K562 (cell line): ENCODE measurements at regions not wholly inside any gene's neighbourhood (a gene's known extent, or its start where the extent isn't known, plus 50 kb on each side); places are given as distances from the start of the nearest gene placed in this dataset.

Source experiments
- CBX1 ChIP-seq: sonication (generic); IDR thresholded peaks from 2 replicates; pipeline ENCODE4 v1.6.1; 2016; ENCODE audit warnings: antibody characterized with exemption, low read depth, mild to moderate bottlenecking
- DACH1 ChIP-seq: fragments of 450-650 bp; IDR thresholded peaks from 2 replicates; pipeline ENCODE4 v1.6.1; 2018; ENCODE audit not compliant: partially characterized antibody
- FOS ChIP-seq: IDR thresholded peaks from 3 replicates; pipeline ENCODE4 v1.6.1; 2011; ENCODE audit not compliant: insufficient read length; ENCODE audit errors: extremely low read depth
- HEY1 ChIP-seq: fragments of 250-450 bp; sonication (Bioruptor Pico); IDR thresholded peaks from 2 replicates; pipeline ENCODE4 v1.5.0; 2020; ENCODE audit warnings: mild to moderate bottlenecking, moderate library complexity, borderline replicate concordance
- MAFK ChIP-seq: IDR thresholded peaks from 2 replicates; pipeline ENCODE4 v1.6.1; 2011; ENCODE audit warnings: low read length, improper control_type of control experiment
- MEIS2 ChIP-seq: fragments of 450-650 bp; IDR thresholded peaks from 2 replicates; pipeline ENCODE4 v1.6.1; 2014; ENCODE audit warnings: mild to moderate bottlenecking; ENCODE audit not compliant: partially characterized antibody
- NFYB ChIP-seq: IDR thresholded peaks from 2 replicates; pipeline ENCODE4 v1.6.1; 2011; ENCODE audit warnings: mild to moderate bottlenecking, moderate library complexity; ENCODE audit not compliant: insufficient read length; ENCODE audit errors: extremely low read depth
- NONO ChIP-seq, 2 experiments: fragments of 200-400 bp in 1 of 2; fragments of 450-650 bp in 1 of 2; formaldehyde crosslinking in 1 of 2; IDR thresholded peaks; 2 replicates each; pipeline ENCODE4 v1.6.1; 2017; ENCODE audit warnings: low read depth in 2 of 2, mild to moderate bottlenecking in 2 of 2, moderate library complexity in 2 of 2, low read length in 1 of 2
- SMAD2 ChIP-seq: fragments of 150-350 bp; IDR thresholded peaks from 2 replicates; pipeline ENCODE4 v1.6.1; 2014; ENCODE audit warnings: low read depth, mild to moderate bottlenecking, low read length
- SPI1 ChIP-seq: IDR thresholded peaks from 2 replicates; pipeline ENCODE4 v1.6.1; 2011; ENCODE audit warnings: low read depth, low read length, control low read depth, borderline replicate concordance
- SREBF2 ChIP-seq: sonication (generic); formaldehyde crosslinking; IDR thresholded peaks from 2 replicates; pipeline ENCODE4 v1.4.0; 2020; ENCODE audit warnings: mild to moderate bottlenecking, missing genetic modification reagents
- STAG1 ChIP-seq: sonication (generic); formaldehyde crosslinking; IDR thresholded peaks from 2 replicates; pipeline ENCODE4 v1.5.0; 2020; ENCODE audit warnings: missing genetic modification reagents, borderline replicate concordance
- TAF1 ChIP-seq: IDR thresholded peaks from 2 replicates; pipeline ENCODE4 v1.6.1; 2011; ENCODE audit warnings: mild to moderate bottlenecking, low read length, moderate library complexity; ENCODE audit not compliant: insufficient read depth, control insufficient read depth, severe bottlenecking; ENCODE audit errors: extremely low read depth
- ZC3H8 ChIP-seq: fragments of 450-650 bp; IDR thresholded peaks from 2 replicates; pipeline ENCODE4 v1.6.1; 2017
- ZNF146 ChIP-seq: IDR thresholded peaks from one replicate; pipeline ENCODE4 v1.6.1; 2018; ENCODE audit warnings: missing compliant biosample characterization; ENCODE audit not compliant: unreplicated experiment
- ZNF311 ChIP-seq: fragments of 250-450 bp; sonication (Bioruptor Pico); IDR thresholded peaks from 2 replicates; pipeline ENCODE4 v1.4.0; 2020; ENCODE audit warnings: mild to moderate bottlenecking, moderate library complexity
- ZNF707 ChIP-seq: fragments of 250-450 bp; sonication (Bioruptor Pico); conservative IDR thresholded peaks from 2 replicates; pipeline ENCODE4 v1.8.0; 2022; ENCODE audit warnings: inconsistent platforms, mild to moderate bottlenecking, moderate library complexity
- TF ChIP-seq, protein P1 (sequence below): fragments of 200-400 bp; formaldehyde crosslinking; IDR thresholded peaks from 2 replicates; pipeline ENCODE4 v1.6.1; 2017; ENCODE audit warnings: mild to moderate bottlenecking, low read depth, low read length, moderate library complexity
- TF ChIP-seq, protein P2 (sequence below): fragments of 450-650 bp; IDR thresholded peaks from 2 replicates; pipeline ENCODE4 v1.6.1; 2018; ENCODE audit warnings: mild to moderate bottlenecking, low read depth; ENCODE audit not compliant: partially characterized antibody
- TF ChIP-seq, protein P3 (sequence below), 2 experiments: fragments of 200-800 bp in 1 of 2; sonication (Bioruptor generic) in 1 of 2; sonication (generic) in 1 of 2; formaldehyde crosslinking in 1 of 2; IDR thresholded peaks in 1 of 2; conservative IDR thresholded peaks in 1 of 2; 2 replicates each; pipeline versions ENCODE4 v1.5.0 to v1.6.1; 2016 to 2020; ENCODE audit warnings: missing compliant biosample characterization in 1 of 2, missing genetic modification characterization in 1 of 2, missing genetic modification reagents in 1 of 2
- TF ChIP-seq, protein P4 (sequence below): sonication (generic); formaldehyde crosslinking; IDR thresholded peaks from 2 replicates; pipeline ENCODE4 v1.4.0; 2020; ENCODE audit warnings: mild to moderate bottlenecking, missing genetic modification reagents

DNA sequence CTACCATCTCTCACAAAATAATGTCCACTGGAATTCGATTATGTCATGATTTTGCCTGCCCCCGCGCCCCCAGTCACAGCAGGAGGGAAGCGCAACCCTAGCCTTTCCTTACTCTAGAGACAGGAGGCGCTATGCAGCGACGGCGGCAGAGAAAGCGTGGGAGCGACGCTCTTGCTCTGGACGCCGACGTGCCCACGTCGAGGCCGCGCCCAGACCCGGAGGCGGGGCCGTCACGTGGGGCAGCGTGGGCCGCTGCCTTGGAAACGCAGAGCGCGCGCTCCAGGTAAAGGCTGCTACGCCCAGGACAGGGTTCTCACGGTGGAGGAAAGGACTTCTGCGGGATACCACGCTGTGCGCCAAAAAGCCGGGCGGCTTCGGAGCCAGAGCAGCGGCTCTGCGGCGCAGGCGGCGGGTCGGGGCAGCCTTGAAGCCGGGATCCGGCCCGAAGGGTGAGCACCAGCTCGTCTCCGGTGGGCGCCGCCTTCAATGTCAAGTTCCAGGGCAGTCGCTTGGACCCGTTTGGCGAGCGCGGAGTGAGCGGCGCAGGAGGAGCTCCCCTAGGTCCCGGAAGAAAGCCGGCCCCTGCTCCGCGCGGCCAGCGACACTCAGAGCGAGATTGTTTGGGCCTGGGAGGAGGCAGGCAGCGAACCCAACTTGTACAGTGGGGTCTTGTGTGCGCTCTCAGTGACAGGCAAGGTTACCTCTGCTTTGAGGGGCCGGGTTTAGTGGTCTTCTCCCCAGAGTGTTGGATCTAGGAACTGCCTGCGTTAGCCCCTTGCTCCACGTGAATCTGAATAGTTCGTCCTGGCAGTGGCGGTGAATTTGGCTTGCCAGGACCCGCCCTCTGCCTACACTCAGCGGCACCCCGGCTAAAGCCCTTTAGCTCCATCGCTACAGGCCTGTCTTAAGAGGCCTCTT, 121.7 kb downstream of the MRPL57 start (continued):
- TF ChIP-seq, protein P1, sequence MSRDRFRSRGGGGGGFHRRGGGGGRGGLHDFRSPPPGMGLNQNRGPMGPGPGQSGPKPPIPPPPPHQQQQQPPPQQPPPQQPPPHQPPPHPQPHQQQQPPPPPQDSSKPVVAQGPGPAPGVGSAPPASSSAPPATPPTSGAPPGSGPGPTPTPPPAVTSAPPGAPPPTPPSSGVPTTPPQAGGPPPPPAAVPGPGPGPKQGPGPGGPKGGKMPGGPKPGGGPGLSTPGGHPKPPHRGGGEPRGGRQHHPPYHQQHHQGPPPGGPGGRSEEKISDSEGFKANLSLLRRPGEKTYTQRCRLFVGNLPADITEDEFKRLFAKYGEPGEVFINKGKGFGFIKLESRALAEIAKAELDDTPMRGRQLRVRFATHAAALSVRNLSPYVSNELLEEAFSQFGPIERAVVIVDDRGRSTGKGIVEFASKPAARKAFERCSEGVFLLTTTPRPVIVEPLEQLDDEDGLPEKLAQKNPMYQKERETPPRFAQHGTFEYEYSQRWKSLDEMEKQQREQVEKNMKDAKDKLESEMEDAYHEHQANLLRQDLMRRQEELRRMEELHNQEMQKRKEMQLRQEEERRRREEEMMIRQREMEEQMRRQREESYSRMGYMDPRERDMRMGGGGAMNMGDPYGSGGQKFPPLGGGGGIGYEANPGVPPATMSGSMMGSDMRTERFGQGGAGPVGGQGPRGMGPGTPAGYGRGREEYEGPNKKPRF: no peak
- TF ChIP-seq SPI1 (no peak), CBX1 (no peak), ZNF146 (CRISPR knock-in tag) (no peak), STAG1 (CRISPR knock-in tag) (no peak), ZNF311 (CRISPR knock-in tag) (no peak), DACH1 (no peak), SREBF2 (CRISPR knock-in tag) (no peak), NONO (IDR thresholded peaks at IDR 0.05; ENCODE audit: low read depth in 2 of 2, low read length in 1 of 2) (no peak), HEY1 (no peak), MEIS2 (no peak), SMAD2 (no peak), TAF1 (no peak), ZC3H8 (no peak), MAFK (no peak), FOS (no peak), ZNF707 (CRISPR knock-in tag) (no peak), NFYB (no peak)
- TF ChIP-seq, protein P2, sequence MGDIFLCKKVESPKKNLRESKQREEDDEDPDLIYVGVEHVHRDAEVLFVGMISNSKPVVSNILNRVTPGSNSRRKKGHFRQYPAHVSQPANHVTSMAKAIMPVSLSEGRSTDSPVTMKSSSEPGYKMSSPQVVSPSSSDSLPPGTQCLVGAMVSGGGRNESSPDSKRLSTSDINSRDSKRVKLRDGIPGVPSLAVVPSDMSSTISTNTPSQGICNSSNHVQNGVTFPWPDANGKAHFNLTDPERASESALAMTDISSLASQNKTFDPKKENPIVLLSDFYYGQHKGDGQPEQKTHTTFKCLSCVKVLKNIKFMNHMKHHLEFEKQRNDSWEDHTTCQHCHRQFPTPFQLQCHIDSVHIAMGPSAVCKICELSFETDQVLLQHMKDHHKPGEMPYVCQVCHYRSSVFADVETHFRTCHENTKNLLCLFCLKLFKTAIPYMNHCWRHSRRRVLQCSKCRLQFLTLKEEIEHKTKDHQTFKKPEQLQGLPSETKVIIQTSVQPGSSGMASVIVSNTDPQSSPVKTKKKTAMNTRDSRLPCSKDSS: no peak
- TF ChIP-seq, protein P3, sequence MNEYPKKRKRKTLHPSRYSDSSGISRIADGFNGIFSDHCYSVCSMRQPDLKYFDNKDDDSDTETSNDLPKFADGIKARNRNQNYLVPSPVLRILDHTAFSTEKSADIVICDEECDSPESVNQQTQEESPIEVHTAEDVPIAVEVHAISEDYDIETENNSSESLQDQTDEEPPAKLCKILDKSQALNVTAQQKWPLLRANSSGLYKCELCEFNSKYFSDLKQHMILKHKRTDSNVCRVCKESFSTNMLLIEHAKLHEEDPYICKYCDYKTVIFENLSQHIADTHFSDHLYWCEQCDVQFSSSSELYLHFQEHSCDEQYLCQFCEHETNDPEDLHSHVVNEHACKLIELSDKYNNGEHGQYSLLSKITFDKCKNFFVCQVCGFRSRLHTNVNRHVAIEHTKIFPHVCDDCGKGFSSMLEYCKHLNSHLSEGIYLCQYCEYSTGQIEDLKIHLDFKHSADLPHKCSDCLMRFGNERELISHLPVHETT (CRISPR knock-in tag; conservative IDR thresholded peaks at IDR 0.05 in 1 of 2, IDR thresholded peaks at IDR 0.05 in 1 of 2): no peak
- TF ChIP-seq, protein P4, sequence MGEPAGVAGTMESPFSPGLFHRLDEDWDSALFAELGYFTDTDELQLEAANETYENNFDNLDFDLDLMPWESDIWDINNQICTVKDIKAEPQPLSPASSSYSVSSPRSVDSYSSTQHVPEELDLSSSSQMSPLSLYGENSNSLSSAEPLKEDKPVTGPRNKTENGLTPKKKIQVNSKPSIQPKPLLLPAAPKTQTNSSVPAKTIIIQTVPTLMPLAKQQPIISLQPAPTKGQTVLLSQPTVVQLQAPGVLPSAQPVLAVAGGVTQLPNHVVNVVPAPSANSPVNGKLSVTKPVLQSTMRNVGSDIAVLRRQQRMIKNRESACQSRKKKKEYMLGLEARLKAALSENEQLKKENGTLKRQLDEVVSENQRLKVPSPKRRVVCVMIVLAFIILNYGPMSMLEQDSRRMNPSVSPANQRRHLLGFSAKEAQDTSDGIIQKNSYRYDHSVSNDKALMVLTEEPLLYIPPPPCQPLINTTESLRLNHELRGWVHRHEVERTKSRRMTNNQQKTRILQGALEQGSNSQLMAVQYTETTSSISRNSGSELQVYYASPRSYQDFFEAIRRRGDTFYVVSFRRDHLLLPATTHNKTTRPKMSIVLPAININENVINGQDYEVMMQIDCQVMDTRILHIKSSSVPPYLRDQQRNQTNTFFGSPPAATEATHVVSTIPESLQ (CRISPR knock-in tag): no peak
